ENCODE measurements at regions not wholly inside any gene's neighbourhood (a gene's known extent, or its start where the extent isn't known, plus 50 kb on each side); places are given as distances from the start of the nearest gene placed in this dataset.
"Not testable (repeated sequence)": the region's sequence is repeated elsewhere in the genome, so short reads cannot be mapped to it uniquely, and the experiment has no call there.

GRCh38 chr7:16933296-16934279 is 51.8 kb upstream of the AGR3 start:
- DNase-seq: no peak

GRCh38 chr7:16934722-16935340 is 53.0 kb upstream of the AGR3 start:
- no peak for DNase-seq

- DNase-seq: no peak
Observed at GRCh38 chr7:16935341-16935735, 53.6 kb upstream of the AGR3 start.

DNA sequence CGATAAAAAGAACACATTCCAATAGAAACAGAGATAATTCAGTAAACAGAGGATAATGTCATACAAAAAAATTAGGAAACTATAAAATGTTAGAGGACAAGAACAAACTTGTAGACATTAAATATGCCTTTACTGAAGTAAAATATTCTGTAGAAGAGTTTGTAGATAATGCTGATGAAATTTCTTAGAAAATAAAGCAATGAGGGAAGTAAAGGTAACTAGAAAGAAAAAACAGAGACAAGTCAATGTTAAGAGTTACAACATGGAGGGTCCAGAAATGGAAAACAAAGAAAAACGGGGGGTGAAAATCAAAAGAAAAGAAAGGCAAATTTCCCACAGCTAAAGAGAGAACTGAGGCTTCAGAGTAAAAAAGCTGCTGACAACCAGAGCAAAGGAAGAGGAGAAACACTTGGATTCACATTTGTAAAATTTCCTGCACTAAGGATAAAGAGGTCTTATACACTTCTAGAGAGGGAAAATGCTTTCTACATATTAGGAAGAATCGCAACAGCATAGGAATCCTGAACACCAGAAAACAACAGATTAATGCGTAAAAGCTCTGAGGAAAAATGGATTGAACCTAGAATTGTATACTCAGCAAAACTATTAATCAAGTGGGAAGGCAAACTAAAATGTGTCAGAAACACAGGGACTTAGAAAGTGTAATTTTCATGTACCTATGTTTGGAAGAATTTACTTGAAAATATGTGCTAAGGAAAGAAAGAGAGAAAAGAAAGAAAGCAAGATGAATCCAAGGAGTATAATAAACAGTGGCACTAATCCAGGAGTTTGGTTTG is 55.0 kb upstream of the AGR3 start:
- DNase-seq: no peak

DNA sequence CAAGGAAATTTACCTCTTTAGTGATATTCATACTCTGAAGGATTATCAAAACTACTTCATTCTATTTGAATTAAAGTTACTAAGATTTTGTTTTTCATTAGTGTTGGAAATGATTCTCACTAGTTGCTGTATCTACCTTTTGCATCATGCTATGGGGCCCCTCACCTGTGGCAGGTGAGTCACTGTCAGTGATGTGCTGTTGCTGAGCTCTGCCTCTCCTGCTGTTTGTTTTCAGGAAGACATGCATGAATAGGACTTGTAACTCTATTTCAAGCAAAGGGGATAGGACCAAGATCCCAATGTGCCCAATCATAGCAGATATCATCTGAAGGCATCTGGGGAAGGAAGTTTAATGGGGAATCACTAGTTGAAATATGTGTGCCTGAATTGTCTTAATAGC is 57.4 kb upstream of the AGR3 start:
- no peak for DNase-seq

DNA sequence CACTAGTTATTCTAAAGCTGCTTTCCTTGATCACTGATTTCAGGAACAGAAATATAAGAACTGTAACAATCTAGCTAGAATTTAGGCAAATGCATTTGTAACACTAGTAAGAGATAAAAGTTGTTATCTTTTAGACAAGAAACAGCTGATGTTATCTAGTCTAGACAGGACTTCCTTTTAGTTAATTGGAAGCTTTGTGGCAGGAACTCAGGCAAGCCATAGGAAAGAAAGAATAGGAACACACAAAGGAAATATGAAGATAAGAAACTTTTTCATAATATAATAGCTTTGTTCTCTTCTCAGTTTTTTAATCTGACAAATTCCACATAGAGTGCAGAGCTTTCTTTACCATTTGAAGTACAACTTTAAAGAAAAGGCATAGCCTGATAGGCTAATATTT is 59.0 kb upstream of the AGR3 start:
- no peak for DNase-seq

DNA sequence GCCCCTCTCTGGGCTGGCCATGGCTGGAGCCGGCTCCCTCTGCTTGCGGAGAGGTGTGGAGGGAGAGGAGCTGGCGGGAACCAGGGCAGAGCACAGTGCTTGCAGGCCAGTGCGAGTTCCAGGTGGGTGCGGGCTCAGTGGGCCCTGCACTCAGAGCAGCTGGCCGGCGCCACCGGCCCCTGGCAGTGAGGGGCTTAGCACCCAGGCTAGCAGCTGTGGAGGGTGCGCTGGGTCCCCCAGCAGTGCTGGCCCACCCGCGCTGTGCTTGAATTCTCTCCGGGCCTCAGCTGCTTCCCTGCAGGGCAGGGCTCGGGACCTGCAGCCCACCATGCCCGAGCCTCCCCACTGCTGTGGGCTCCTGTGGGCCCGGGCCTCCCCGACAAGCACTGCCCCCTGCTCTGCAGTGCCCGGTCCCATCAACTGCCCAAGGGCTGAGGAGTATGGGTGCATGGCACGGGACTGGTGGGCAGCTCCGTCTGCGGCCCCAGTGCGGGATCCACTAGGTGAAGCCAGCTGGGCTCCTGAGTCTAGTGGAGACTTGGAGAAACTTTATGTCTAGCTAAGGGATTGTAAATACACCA is 61.2 kb upstream of the AGR3 start:
- no peak for DNase-seq

DNA sequence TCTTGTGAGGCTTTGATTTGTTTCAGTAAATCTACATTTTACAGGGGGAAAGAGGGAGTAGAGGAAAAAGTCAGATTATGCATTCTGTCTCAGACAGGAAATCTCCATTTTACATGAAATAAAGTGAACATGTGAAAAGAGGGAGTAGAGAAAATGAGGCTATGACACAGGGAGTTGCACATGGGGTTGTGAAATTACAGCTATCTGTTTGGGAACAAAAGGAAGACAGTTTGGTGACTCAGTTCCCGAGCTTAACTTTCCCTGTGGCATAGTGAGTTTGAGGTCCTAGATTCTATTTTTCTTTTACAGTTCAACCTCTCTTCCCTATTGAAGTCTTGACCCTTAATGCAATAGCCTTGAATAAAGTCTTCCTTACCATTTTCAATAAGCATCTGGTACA is 63.2 kb upstream of the AGR3 start:
- DNase-seq: no peak

DNA sequence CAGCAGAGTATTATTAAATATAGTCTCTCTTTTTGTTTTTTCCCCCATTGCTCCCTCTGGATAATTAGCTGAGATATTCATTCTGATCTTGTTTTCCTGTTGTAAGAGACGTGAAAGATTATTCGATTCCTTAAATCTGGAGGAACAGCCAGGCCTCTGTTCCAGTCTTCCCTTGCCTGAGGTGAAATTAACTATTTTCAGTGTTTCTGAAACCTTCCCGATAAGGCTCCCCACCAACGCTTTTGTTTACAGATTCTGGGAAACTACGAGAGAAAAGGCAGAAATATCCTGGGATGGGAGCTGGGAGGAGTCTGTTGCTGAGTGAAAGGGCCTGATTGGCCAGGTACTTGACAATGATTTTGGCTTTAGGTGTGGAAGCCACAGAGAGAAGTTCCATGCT is 63.6 kb upstream of the AGR3 start:
- DNase-seq: no peak

DNA sequence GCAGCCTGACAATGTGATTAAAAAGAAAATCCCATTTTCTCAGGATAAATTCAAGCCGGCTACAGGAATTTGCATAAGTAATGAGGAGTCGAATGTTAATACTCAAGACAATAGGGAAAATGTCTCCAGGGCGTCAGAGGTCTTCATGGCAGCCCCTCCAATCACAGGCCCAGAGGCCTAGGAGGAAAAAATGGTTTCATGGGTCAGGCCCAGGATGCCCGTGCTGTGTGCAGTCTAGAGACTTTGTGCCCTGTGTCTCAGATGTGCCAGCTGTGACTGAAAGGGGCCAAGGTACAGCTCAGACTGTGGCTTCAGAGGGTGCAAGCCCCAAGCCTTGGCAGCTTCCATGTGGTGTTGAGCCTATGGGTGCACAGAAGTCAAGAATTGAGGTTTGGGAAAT is 66.3 kb upstream of the AGR3 start:
- DNase-seq: not testable (repeated sequence)

DNA sequence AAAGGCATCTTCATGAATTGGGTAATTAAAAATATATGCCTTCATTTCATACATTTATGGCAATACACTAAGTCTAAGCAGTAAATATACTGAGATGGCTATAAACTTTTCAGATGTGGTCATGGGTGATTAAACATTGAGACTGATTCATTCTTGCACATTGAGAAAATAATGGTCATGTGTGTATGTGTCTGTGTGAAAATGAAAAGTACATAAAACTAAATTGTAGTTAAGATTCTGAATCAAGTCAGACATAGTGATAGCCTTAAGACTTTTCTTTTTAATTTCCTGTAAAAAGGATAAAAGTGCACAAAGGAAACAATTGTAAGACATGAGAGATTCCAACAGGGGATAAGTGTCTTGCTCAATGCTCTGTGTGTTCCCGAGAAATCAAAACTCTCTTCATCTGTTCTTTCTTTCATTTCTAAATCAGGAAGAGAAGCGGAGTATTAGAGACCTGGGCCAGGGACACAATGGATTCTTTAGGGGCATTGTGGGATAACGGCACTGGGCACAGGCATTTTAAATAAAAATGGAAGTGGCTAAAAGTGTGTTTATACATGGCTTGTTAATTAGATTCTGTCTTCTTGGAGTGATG is 69.8 kb upstream of the AGR3 start:
- DNase-seq: no peak

DNA sequence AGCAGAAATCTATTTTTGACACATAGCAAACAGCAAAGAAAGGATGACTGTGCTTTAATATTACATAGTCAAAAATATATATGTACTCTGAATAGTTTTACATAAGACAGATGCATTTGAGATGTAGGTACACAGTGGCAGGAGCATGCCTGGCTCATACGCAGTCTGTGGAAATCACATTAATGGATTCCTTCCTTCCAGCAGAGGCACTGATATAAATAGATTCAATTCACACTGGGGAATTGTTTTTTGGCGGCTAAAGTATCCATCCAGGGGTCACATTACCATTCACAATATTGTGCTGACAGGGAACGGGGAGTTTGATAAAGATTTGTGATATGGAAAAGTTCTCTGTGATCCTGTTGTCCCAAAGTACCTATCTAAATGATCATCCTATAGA is 72.5 kb upstream of the AGR3 start:
- DNase-seq: no peak

GRCh38 chr7:16958724-16959123 is 76.9 kb upstream of the AGR3 start:
- no peak for DNase-seq

DNA sequence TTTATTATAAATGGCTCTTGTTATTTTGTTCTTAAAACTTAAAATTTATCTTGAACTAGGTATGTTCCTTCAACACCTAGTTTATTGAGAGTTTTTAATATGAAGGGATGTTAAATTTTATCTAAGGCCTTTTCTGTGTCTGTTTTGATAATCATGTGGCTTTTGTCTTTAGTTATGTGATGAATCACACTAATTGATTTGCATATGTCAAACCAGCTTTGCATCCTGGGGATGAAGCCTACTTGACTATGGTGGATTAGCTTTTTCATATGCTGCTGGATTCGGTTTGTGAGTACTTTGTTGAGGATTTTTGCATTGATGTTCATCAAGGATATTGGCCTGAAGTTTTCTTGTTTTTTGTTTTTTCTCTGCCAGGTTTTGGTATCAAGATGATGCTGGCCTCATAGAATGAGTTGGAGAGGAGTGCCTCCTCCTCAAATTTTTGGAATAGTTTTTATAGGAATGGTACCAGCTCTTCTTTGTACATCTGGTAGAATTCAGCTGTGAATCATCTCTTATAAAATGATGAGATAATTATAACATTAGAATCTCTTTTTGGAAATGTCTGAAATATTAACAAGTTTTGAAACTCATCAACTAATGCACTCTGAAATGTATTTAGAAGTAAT is 78.7 kb upstream of the AGR3 start:
- DNase-seq: no peak

DNA sequence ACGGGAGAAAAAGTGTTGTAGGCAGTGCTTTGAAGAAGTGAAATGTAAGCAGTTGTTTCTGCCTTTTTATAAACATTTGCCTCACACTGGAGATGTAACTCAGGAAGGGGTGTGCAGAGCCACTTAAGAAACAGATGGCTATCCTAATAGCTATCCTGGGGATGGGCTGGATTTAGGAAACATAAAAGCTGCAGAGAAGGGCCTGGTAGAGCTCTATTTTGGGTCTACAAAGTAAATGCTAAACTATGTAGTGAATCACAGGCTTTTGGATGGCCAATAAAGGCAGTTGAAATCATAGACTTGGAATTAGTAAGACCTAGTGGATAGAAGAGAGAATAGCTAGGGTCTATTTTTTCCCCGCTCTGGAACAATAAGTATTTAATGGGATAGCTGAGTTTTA is 79.9 kb upstream of the AGR3 start:
- DNase-seq: no peak

GRCh38 chr7:16963044-16963443 is 81.3 kb upstream of the AGR3 start:
- no peak for DNase-seq

DNA sequence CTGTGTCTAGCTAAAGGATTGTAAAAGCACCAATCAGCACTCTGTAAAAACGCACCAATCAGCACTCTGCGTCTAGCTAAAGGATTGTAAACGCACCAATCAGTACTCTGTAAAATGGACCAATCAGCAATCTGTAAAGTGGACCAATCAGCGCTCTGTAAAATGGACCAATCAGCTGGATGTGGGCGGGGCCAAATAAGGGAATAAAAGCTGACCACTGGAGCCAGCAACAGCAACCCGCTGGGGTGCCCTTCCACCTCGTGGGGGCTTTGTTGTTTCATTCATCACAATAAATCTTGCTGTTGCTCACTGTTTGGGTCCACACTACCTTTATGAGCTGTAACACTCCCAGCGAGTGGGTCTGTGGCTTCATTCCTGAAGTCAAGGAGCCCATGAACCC is 83.9 kb upstream of the AGR3 start:
- DNase-seq: not testable (repeated sequence)

DNA sequence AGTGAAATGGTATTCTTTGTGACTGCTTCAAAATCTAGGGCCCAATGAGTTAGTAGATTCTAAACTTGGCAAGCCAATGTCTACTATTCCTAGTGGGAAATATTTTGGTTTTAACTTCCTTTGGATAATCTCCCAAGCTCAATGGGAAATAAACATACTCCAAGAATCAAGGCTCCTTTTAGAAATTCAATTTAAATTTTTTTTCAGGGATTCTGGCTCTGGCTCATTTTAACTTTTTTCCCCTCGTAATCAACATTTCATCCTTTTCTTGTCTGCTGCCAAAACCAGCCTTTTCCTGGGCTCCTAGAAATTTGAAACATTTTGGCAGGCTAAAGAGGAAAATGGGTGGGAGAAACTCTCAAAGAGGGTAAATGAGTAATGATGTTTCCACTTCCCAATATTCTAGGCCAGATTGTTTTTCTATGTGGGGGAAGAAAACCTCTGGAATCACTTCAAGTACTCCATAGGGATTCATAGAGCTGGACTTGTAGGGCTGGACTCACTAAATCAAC is 85.6 kb upstream of the AGR3 start:
- no peak for DNase-seq

DNA sequence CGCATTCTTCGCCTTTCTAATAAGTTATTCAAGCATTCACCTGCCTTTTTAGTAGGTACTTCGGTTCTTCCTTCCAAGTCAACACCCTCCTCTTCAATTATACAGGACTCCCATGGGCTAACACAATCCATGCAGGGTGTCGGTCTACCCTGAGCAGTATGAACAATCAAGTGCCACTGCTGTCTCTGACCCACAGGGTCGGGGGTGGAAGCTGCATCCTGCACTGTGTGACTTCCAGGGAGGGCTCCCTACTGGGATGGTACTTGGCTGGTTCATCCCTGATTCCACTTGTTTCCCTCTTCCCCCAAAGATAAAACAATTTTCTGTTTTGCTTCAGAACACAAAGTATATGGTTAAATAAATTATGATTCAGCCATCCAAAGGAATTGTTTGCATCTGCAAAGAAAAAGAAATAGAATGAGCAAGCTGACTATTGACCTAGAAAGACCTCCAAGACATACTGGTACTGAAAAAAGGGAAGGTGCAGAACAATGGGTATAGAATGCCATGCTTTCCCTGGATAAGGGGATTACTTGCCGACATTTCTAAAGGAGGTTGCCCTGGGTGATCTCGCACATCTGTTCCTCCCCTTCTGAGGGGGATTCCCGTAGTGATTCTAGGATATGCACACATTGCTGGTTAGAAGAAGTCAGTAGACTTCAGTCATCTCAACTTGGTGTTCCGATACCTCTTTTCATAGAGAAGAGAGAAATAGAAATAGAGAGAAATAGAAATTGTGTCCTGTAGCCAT is 89.1 kb upstream of the AGR3 start:
- no peak for DNase-seq

DNA sequence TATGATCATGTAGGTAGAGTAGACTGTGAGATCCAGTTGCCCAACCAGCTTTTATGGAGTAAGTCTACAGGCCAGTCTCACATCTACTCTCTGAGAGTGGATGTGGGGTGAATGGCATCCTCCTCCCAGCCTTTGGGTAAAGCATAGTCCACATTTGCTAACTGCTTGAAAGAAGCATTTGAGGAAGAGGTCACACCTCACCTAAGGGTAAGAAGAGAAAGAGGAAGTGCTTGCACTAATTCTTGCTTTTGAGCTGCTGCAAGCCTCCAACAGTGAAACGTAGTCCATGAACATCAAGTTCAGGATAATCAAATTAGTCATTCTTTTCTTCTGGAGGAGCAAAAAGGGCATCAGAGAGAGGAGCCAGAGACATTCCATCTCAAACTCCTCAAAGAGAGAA is 93.9 kb upstream of the AGR3 start:
- DNase-seq: no peak
